ENCODE measurements at regions not wholly inside any gene's neighbourhood (a gene's known extent, or its start where the extent isn't known, plus 50 kb on each side); places are given as distances from the start of the nearest gene placed in this dataset.

GRCh38 chr12:90193500-90193899 is 484.9 kb upstream of the ATP2B1 start:
- no peak for DNase-seq

GRCh38 chr12:90188857-90189256 is 480.2 kb upstream of the ATP2B1 start:
- no peak for DNase-seq

GRCh38 chr12:90183201-90183600 is 474.6 kb upstream of the ATP2B1 start:
- DNase-seq = no peak

GRCh38 chr12:90181216-90181615 is 472.6 kb upstream of the ATP2B1 start:
- no peak for DNase-seq

- no peak for DNase-seq
Observed at GRCh38 chr12:90174956-90175355, 466.3 kb upstream of the ATP2B1 start.

- no peak for DNase-seq
Observed at GRCh38 chr12:90174198-90174510, 465.5 kb upstream of the ATP2B1 start.

GRCh38 chr12:90173499-90174197 is 465.0 kb upstream of the ATP2B1 start:
- DNase-seq = no peak

- no peak for DNase-seq
Observed at GRCh38 chr12:90172524-90172923, 463.9 kb upstream of the ATP2B1 start.

- no peak for DNase-seq
Observed at GRCh38 chr12:90170740-90171139, 462.1 kb upstream of the ATP2B1 start.

GRCh38 chr12:90167518-90168208 is 459.0 kb upstream of the ATP2B1 start:
- DNase-seq = no peak

GRCh38 chr12:90166671-90167070 is 458.0 kb upstream of the ATP2B1 start:
- DNase-seq = no peak

GRCh38 chr12:90166012-90166411 is 457.4 kb upstream of the ATP2B1 start:
- DNase-seq = no peak

- no peak for DNase-seq
Observed at GRCh38 chr12:90163975-90164374, 455.3 kb upstream of the ATP2B1 start.

- no peak for DNase-seq
Observed at GRCh38 chr12:90153827-90154226, 445.2 kb upstream of the ATP2B1 start.

- no peak for DNase-seq
Observed at GRCh38 chr12:90152897-90153624, 444.4 kb upstream of the ATP2B1 start.

- DNase-seq = no peak
Observed at GRCh38 chr12:90151491-90152015, 442.9 kb upstream of the ATP2B1 start.

- no peak for DNase-seq
Observed at GRCh38 chr12:90149453-90149852, 440.8 kb upstream of the ATP2B1 start.

- no peak for DNase-seq
Observed at GRCh38 chr12:90129366-90130030, 420.9 kb upstream of the ATP2B1 start.

GRCh38 chr12:90128526-90128925 is 419.9 kb upstream of the ATP2B1 start:
- no peak for DNase-seq

- no peak for DNase-seq
Observed at GRCh38 chr12:90126125-90126524, 417.5 kb upstream of the ATP2B1 start.

- DNase-seq = no peak
Observed at GRCh38 chr12:90124914-90125313, 416.3 kb upstream of the ATP2B1 start.

- no peak for DNase-seq
Observed at GRCh38 chr12:90124289-90124688, 415.7 kb upstream of the ATP2B1 start.

- no peak for DNase-seq
Observed at GRCh38 chr12:90122681-90123080, 414.0 kb upstream of the ATP2B1 start.

All from GOT3 (cell line).